Glomerular visceral epithelial cell (primary cell): ENCODE measurements at regions not wholly inside any gene's neighbourhood (a gene's known extent, or its start where the extent isn't known, plus 50 kb on each side); places are given as distances from the start of the nearest gene placed in this dataset.

Experiments
- DNase-seq: peaks from one replicate; pipeline ENCODE4 v3.0.0-alpha.2; 2016; ENCODE audit errors: extremely low spot score

GRCh38 chr1:103854279-103854678, 104.6 kb downstream of the AMY1C start:
- no peak for DNase-seq

- no peak for DNase-seq
These were observed 110.0 kb downstream of the AMY1C start for GRCh38 chr1:103859721-103860120.

- no peak for DNase-seq
These were observed 149.1 kb downstream of the AMY1C start for GRCh38 chr1:103898576-103899345.

GRCh38 chr1:103900005-103900404, 150.3 kb downstream of the AMY1C start:
- peak; percentile 1 for DNase-seq

- no peak for DNase-seq
These were observed 151.4 kb downstream of the AMY1C start for GRCh38 chr1:103901072-103901471.

GRCh38 chr1:103905363-103905762, 155.7 kb downstream of the AMY1C start:
- DNase-seq = no peak

GRCh38 chr1:103911450-103911849, 161.8 kb downstream of the AMY1C start:
- no peak for DNase-seq

- DNase-seq = no peak
These were observed 168.1 kb downstream of the AMY1C start for GRCh38 chr1:103917795-103918194.

GRCh38 chr1:103931891-103932290, 182.2 kb downstream of the AMY1C start:
- DNase-seq = no peak

GRCh38 chr1:103937763-103938357, 188.2 kb downstream of the AMY1C start:
- DNase-seq = no peak

- no peak for DNase-seq
These were observed 191.4 kb downstream of the AMY1C start for GRCh38 chr1:103941086-103941485.

- no peak for DNase-seq
These were observed 192.3 kb downstream of the AMY1C start for GRCh38 chr1:103942029-103942428.

GRCh38 chr1:103945774-103946173, 196.1 kb downstream of the AMY1C start:
- DNase-seq = no peak

- DNase-seq = no peak
These were observed 198.8 kb downstream of the AMY1C start for GRCh38 chr1:103948526-103948925.

GRCh38 chr1:103949779-103950178, 200.1 kb downstream of the AMY1C start:
- no peak for DNase-seq

GRCh38 chr1:103953386-103953785, 203.7 kb downstream of the AMY1C start:
- no peak for DNase-seq

- DNase-seq = no peak
These were observed 209.0 kb downstream of the AMY1C start for GRCh38 chr1:103958699-103959098.

GRCh38 chr1:103959565-103959964, 209.9 kb downstream of the AMY1C start:
- DNase-seq = no peak

- DNase-seq = no peak
These were observed 210.3 kb downstream of the AMY1C start for GRCh38 chr1:103960045-103960444.

- DNase-seq = no peak
These were observed 211.0 kb downstream of the AMY1C start for GRCh38 chr1:103960710-103961109.

GRCh38 chr1:103986792-103987191, 237.1 kb downstream of the AMY1C start:
- no peak for DNase-seq

GRCh38 chr1:103997631-103998030, 247.9 kb downstream of the AMY1C start:
- no peak for DNase-seq

GRCh38 chr1:104018922-104019674, 269.4 kb downstream of the AMY1C start:
- DNase-seq = no peak
